ENCODE measurements at regions not wholly inside any gene's neighbourhood (a gene's known extent, or its start where the extent isn't known, plus 50 kb on each side); places are given as distances from the start of the nearest gene placed in this dataset.

GRCh38 chr6:21522143-21522747, 71.3 kb upstream of the SOX4 start:
- DNase-seq (ENCODE audit: low spot score): no peak

DNA sequence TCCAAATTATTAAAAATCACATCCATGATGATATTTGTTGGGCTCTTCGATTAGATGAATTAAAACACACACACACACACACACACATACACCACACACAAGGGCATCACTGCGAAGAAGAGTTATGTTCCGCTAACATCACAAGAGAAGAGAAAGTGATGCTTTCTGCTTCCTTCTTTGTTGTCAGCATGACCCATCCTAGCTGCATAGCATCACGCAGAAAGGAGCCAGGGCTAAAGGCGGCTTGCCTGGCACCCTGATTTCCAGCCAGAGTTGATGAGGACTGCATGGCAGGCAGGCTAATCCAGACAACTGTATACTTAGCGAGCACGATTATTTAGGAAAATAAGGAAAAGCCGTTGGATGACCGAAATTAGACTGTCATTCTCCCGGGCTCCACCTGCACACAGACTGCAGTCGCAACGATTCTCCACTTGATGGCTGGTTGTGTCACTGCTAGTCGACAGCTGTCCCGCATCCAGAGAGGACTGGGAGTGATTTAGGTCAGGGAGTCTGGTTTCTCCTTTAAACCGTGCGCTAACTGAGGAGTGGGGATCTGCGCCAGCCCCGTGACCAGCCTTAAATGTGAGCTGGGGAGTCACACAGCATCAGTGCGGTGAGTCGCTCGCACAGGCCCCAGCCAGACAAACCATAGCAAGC, 70.6 kb upstream of the SOX4 start:
- no peak for DNase-seq (ENCODE audit: low spot score)

- no peak for DNase-seq (ENCODE audit: low spot score)
Observed at GRCh38 chr6:21523652-21524051, 69.9 kb upstream of the SOX4 start.

DNA sequence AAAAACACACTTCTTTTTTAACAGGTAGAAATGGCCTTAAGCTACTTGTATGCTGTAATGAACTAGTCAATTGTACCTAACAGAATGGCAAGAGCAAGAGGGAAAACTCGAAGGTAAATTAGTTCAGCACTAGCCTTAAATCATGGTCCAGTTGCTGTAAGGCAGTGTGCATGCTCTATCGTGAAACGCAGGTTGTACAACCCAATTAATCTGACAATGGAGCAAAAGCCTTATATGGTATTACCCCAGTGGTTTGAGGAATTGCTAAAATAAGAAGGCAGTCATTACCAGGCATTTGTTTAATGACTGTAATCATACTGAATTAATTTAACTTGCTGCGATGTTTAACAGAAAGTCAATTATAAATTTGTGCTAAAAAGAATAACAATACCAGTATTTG, 69.3 kb upstream of the SOX4 start:
- DNase-seq (ENCODE audit: low spot score): no peak

GRCh38 chr6:21526974-21527373, 66.6 kb upstream of the SOX4 start:
- no peak for DNase-seq (ENCODE audit: low spot score)

- DNase-seq (ENCODE audit: low spot score): no peak
Observed at GRCh38 chr6:21527731-21528130, 65.8 kb upstream of the SOX4 start.

DNA sequence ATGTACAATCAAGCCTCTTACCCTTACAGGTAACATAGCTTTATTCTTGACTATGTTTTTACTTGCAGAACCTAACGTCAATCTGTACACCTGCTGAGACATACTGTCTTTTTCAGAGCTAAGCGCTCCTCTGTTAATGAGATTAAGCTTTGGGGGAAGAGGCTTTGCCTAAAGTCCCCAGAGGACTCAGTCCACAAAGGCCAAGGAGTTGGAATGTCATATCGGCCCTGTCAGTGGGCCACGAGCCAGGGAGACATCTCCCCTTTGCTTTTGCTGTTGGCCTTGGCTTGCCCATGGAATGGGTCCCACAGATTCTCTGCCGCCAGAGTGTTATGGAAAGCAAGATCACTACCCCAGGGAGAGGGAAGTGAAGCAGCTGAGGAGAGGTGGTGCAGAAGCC, 64.1 kb upstream of the SOX4 start:
- no peak for DNase-seq (ENCODE audit: low spot score)

DNA sequence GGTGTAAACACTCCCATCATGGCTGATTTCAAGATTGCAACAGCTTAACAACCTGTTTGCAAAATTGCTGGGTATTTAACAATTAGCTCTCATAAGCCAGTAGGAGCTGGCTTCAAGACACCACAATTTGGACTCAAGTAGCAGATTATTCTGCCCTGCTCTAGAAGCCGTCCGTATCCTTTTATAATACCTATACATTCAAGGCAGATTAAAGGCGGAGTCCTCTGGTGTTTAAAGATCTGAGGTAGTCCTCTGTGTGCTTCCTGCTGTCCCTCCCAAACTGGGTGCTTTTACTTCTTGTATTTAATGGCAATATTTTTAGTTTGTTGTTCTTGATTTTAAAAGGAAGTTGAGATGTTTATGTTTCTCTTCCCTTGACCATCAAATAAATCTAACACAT, 62.2 kb upstream of the SOX4 start:
- no peak for DNase-seq (ENCODE audit: low spot score)

GRCh38 chr6:21533678-21534077, 59.9 kb upstream of the SOX4 start:
- no peak for DNase-seq (ENCODE audit: low spot score)

- DNase-seq (ENCODE audit: low spot score): no peak
Observed at GRCh38 chr6:21536280-21536766, 57.2 kb upstream of the SOX4 start.

- DNase-seq (ENCODE audit: low spot score): no peak
Observed at GRCh38 chr6:21537637-21538036, 55.9 kb upstream of the SOX4 start.

DNA sequence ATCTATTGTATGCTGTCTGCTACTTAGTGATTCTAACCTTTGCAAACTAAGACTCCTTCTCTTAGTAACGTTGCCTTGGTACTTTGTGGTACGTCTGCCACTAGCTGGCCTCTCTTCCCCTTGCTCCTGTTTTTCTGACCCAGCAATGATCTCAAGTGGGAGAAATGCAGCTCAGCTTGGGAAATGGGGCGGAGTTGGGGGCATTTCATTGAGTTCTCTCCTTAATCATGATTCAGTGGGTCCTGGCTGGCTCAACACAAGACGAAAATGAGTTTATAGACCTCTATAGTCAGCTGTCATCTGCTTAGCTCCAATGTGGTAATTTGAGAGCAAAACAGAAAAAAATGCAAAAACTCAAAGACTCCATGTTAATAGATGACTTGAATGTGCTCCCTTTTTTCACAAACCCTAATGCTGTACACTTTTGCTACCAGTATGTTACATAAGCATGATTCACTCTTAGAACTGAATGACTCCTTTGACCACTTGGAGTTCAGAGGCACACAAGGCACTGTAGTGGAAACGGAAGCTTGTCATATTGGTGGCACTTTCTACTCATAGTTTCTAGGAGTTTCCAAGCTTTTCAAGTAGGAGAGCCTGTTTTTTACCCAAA, 55.3 kb upstream of the SOX4 start:
- peak; percentile 29 for DNase-seq (ENCODE audit: low spot score)

GRCh38 chr6:21539621-21540100, 53.9 kb upstream of the SOX4 start:
- DNase-seq (ENCODE audit: low spot score): no peak
